Brain microvascular endothelial cell (primary cell): ENCODE measurements at regions not wholly inside any gene's neighbourhood (a gene's known extent, or its start where the extent isn't known, plus 50 kb on each side); places are given as distances from the start of the nearest gene placed in this dataset.

ENCODE experiments used
- DNase-seq: peaks from one replicate; pipeline ENCODE4 v3.0.0-alpha.2; 2020
- H3K27ac ChIP-seq: fragments of 250-450 bp; sonication (Bioruptor Pico); 2 replicates; pipeline ENCODE4 v1.5.1; 2020; ENCODE audit warnings: mild to moderate bottlenecking, moderate library complexity
- H3K27me3 ChIP-seq: fragments of 250-450 bp; sonication (Bioruptor Pico); replicated peaks from 2 replicates; pipeline ENCODE4 v1.5.1; 2020; ENCODE audit warnings: mild to moderate bottlenecking
- H3K36me3 ChIP-seq: fragments of 250-450 bp; sonication (Bioruptor Pico); replicated peaks from 2 replicates; pipeline ENCODE4 v1.5.1; 2020; ENCODE audit warnings: mild to moderate bottlenecking
- H3K4me3 ChIP-seq: 2 replicates; pipeline ENCODE4 v1.5.1; 2011; ENCODE audit warnings: low read depth, mild to moderate bottlenecking, control low read depth, low read length, moderate library complexity
- in situ Hi-C: cut with HindIII; loops from 2 replicates; pipeline ENCODE4 v1.10.0; 2017; ENCODE audit warnings: low sequenced_read_pairs, low pct_ligation_motif_present
- TF ChIP-seq, protein P1 (sequence below): IDR thresholded peaks from 2 replicates; pipeline ENCODE4 v1.5.1; 2011; ENCODE audit warnings: low read depth, mild to moderate bottlenecking, moderate library complexity, low read length, control low read depth, inconsistent platforms; ENCODE audit errors: missing control alignments

DNA sequence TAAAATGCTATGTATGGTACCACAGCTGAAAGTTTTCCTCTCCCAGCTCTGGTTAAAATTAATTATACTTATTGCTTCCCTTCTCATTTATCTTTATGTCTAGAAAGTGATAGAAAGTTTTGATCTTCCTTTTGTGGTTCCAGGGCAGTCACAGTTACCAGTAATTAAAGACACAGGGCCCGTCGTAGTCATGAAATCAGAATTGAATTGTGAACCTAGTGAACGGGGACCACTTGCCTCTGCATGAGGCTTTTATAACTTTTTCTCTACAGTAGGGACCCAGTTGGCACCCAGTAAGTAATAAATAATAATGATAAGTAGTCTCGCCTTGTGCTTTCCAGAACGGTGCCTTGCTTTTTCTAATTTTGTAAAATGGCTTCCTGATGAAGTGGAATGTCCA, 231.7 kb upstream of the SATB1 start:
- H3K27ac ChIP-seq: no peak overlapping the region
- no peak for DNase-seq
- in situ Hi-C loops: no loop called here
- TF ChIP-seq, protein P1, sequence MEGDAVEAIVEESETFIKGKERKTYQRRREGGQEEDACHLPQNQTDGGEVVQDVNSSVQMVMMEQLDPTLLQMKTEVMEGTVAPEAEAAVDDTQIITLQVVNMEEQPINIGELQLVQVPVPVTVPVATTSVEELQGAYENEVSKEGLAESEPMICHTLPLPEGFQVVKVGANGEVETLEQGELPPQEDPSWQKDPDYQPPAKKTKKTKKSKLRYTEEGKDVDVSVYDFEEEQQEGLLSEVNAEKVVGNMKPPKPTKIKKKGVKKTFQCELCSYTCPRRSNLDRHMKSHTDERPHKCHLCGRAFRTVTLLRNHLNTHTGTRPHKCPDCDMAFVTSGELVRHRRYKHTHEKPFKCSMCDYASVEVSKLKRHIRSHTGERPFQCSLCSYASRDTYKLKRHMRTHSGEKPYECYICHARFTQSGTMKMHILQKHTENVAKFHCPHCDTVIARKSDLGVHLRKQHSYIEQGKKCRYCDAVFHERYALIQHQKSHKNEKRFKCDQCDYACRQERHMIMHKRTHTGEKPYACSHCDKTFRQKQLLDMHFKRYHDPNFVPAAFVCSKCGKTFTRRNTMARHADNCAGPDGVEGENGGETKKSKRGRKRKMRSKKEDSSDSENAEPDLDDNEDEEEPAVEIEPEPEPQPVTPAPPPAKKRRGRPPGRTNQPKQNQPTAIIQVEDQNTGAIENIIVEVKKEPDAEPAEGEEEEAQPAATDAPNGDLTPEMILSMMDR: no peak
- H3K4me3 ChIP-seq: no peak overlapping the region
- no peaks in the 10 kb centered on the region for H3K27me3 ChIP-seq
- no peaks in the 10 kb centered on the region for H3K36me3 ChIP-seq

DNA sequence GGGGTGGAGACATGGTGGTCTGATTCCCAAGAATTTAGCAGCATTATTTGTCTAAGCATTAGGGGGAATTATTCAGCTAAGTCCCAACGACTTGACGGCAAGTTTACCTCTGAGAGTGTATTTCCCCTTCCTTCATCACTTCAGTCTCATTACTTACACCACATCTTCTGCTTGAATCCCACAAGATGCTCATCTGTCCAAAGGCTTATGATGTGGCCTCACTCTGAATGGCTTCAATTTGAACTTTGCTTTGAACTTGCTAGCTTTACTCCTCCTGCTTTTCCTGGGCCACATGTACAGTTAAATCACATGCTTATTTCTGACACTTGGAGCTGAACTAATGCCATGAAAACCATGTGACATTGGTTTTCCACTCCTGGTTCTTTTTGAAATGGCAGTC, 231.3 kb upstream of the SATB1 start:
- Histone ChIP-seq H3K27ac (no peak overlapping the region), H3K4me3 (no peak overlapping the region), H3K36me3 (no peaks in the 10 kb centered on the region), H3K27me3 (no peaks in the 10 kb centered on the region)
- DNase-seq: no peak
- TF ChIP-seq, protein P1: no peak
- in situ Hi-C loops: no loop called here

DNA sequence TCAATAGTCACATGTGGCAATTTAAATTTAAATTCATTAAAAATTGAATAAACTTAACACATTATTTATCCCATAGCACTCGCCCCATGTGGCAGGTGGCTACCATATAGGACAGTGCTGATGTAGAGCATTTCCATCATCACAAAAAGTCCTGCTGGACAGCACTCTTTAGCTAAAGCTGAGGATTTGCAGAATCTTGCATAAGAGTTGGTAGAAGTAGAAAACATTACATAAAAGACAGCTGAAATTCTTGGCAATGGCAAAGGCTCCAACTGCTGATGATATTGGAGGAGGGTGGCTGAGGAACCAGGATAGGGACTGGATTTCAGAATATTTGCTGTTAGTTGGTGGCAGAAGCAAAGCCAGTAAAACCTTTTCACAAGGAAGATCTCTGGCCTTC, 230.7 kb upstream of the SATB1 start:
- no peak for DNase-seq
- in situ Hi-C loops: no loop called here

DNA sequence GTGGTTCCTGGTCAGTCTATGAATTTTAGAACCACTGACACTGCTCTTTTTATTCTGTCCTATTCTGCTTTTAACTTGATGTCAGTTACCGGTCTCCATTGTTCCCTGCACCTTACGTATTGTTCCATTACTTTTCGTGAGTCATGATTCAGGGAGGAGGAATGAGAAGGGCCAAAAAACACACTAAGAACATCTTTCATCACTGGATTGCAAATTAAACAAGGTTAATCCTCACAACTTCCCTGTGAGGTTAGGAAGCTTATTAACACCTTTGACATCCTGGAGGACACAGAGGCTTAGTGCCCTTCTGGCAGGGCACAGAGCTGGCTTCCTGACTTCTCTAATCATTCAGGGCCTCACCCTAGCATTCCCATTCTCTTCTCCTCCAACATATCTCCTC, 227.6 kb upstream of the SATB1 start:
- Histone ChIP-seq H3K4me3 (no peak overlapping the region), H3K27ac (no peak overlapping the region), H3K36me3 (no peaks in the 10 kb centered on the region), H3K27me3 (no peaks in the 10 kb centered on the region)
- no peak for DNase-seq
- TF ChIP-seq, protein P1: no peak
- in situ Hi-C loops: no loop called here

More for the DNA sequence above, 230.7 kb upstream of the SATB1 start:
- TF ChIP-seq, protein P1: no peak
- Histone ChIP-seq H3K36me3 (no peaks in the 10 kb centered on the region), H3K27me3 (no peaks in the 10 kb centered on the region), H3K27ac (no peak overlapping the region), H3K4me3 (no peak overlapping the region)

DNA sequence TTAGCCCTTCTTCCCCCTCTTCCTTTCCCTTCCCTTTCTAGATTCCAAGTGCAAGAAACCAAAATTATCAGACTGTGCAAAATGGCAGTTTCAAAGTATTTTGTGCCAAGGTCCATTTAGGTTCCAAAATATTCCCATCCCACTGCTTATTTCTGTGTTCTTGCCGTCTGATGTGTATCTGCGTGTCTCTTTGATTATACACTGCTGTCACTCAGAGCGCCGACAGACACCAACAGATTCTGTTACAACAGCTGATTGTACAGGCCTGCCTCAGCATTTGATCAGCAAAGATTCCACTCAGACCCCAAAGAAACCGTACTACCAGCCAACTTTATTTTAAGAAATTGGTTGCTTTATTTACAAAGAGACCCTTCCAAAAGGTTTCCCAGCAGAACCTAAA, 225.6 kb upstream of the SATB1 start:
- Histone ChIP-seq H3K27me3 (no peaks in the 10 kb centered on the region), H3K27ac (no peak overlapping the region), H3K4me3 (no peak overlapping the region), H3K36me3 (no peaks in the 10 kb centered on the region)
- no peak for DNase-seq
- in situ Hi-C loops: no loop called here
- TF ChIP-seq, protein P1: no peak

DNA sequence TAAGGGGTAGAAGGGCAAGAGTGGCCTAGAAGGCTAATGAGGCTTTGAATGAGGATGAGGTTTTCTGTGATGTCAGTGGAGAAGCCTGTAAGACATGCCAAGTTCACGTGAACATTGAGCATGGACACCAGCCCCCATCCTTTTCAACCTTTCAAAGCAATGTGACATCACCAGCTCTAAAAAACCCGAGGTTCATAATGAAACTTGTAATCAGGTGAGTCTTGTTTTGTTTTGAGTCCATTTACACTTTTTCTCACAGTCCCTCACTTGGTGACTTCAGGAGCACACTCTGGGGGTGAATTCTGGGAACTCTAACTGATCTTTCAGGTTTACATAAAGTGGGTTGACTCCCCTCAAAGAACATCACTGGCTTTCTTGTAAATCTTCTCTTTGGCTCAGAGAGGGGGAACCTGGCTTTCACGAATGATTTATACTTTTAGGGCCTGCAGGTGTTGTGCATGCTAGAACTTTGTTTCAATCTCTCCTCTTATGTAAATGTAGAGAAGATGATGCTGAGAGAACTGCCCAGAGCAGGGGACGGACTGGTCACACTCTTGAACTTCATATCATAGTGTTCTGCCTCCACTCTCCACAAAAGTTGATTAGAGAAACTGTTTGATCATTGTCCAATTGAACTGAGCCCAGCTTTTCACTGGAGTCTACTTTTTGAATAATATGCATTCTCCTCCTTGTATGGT, 224.7 kb upstream of the SATB1 start:
- Histone ChIP-seq H3K27me3 (no peaks in the 10 kb centered on the region), H3K27ac (no peak overlapping the region), H3K4me3 (no peak overlapping the region), H3K36me3 (no peaks in the 10 kb centered on the region)
- TF ChIP-seq, protein P1: no peak
- no peak for DNase-seq
- in situ Hi-C loops: no loop called here
